ENCODE measurements at regions not wholly inside any gene's neighbourhood (a gene's known extent, or its start where the extent isn't known, plus 50 kb on each side); places are given as distances from the start of the nearest gene placed in this dataset.

- no peaks in the 10 kb centered on the region for H3K36me3 Mint-ChIP-seq (ENCODE audit: low read depth)
- intact Hi-C loops (cut with DNase I, micrococcal nuclease), result no loop called here
- H3K27ac Mint-ChIP-seq, result no peak overlapping the region
- ChIA-PET POLR2A (no interaction called here), CTCF (no interaction called here)
- H3K4me3 Mint-ChIP-seq, result no peak overlapping the region
- peaks cover 5% of the 10 kb centered on the region for H3K9me3 Mint-ChIP-seq (ENCODE audit: low read depth)
- peaks cover 17% of the 10 kb centered on the region for H3K27me3 Mint-ChIP-seq
- no peaks in the 10 kb centered on the region for H3K4me1 Mint-ChIP-seq
- no peak for ATAC-seq
- no peak for DNase-seq
Observed at GRCh38 chr11:70692131-70692530, 293.8 kb downstream of the CTTN start.

- ATAC-seq, result no peak
- intact Hi-C loops (cut with DNase I, micrococcal nuclease), result no loop called here
- DNase-seq, result no peak
- Mint-ChIP-seq H3K4me3 (no peak overlapping the region), H3K27ac (no peak overlapping the region), H3K9me3 (ENCODE audit: low read depth) (peaks cover 5% of the 10 kb centered on the region), H3K4me1 (no peaks in the 10 kb centered on the region), H3K27me3 (peaks cover 17% of the 10 kb centered on the region), H3K36me3 (ENCODE audit: low read depth) (no peaks in the 10 kb centered on the region)
- ChIA-PET CTCF (no interaction called here), POLR2A (no interaction called here)
Observed at GRCh38 chr11:70694371-70694770, 296.0 kb downstream of the CTTN start.

DNA sequence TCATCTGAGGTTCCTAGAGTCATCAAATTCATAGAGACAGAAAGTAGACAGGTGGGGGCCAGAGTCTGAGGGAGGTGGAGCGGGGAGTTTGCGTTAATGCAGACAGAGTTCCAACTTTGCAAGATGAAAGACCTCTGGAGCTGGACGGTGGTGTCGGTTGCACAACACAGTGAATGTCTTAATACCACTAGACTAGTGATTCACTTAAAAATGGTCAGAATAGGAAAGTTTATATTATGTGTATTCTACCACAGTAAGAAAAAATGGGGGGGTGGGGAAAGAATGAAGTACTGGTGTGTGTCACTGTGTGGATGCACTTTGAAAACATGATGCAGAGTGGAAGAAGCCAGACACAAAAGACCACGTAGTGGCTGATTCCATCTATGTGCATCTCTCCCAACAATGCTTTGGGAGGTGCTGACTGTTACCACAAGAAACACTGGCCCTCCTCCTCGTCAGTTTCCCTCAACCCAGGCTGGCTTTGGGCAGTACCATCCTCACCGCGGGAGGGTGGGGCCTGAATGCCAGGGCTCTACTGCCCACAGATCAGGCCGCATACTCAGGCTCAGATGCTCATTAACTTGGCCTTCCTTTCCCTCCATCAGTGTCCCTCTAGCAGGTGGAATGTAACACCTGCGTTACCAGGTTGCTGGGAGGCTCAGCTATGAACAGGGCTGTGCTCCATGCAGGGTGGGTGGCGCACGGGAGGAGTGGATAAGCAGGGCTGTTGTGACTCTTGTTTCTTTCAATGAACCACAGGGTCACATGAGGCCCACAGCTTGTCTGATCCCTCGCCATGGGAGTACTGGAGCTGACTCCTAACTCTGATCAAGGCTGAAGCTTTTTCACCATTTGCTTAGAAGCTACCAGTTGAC is 297.0 kb downstream of the CTTN start:
- ChIA-PET CTCF (no interaction called here), POLR2A (no interaction called here)
- no peak for ATAC-seq
- H3K9me3 Mint-ChIP-seq (ENCODE audit: low read depth), result no peaks in the 10 kb centered on the region
- peaks cover 12% of the 10 kb centered on the region for H3K27me3 Mint-ChIP-seq
- intact Hi-C loops (cut with DNase I, micrococcal nuclease), result no loop called here
- no peaks in the 10 kb centered on the region for H3K36me3 Mint-ChIP-seq (ENCODE audit: low read depth)
- H3K27ac Mint-ChIP-seq, result no peak overlapping the region
- no peaks in the 10 kb centered on the region for H3K4me1 Mint-ChIP-seq
- DNase-seq, result no peak
- no peak overlapping the region for H3K4me3 Mint-ChIP-seq

DNA sequence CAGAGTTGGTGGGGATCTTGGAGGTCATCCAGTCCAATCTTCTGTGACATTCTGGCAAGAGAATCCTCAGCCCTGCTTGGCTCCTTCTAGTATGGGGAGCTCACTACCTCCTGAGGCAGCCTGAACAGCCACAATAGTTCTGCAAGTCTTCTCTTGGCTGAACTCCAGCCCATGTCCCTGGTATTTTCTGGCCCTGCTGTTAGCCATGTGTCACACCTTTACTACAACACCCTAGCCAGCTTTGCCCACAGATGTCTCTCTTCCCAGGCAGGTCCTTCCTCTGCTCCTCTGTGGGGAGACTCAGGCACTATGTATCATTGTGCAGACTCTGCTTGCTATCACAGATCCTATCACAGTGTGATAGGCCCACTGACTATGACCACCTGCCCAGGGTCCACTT is 297.7 kb downstream of the CTTN start:
- POLR2A ChIA-PET, result no interaction called here
- CTCF ChIA-PET, result no interaction called here
- H3K4me1 Mint-ChIP-seq, result no peaks in the 10 kb centered on the region
- H3K9me3 Mint-ChIP-seq (ENCODE audit: low read depth), result no peaks in the 10 kb centered on the region
- DNase-seq, result no peak
- intact Hi-C loops (cut with DNase I, micrococcal nuclease), result no loop called here
- no peak overlapping the region for H3K27ac Mint-ChIP-seq
- H3K27me3 Mint-ChIP-seq, result peaks cover 10% of the 10 kb centered on the region
- ATAC-seq, result no peak
- no peak overlapping the region for H3K4me3 Mint-ChIP-seq
- H3K36me3 Mint-ChIP-seq (ENCODE audit: low read depth), result no peaks in the 10 kb centered on the region

- H3K9me3 Mint-ChIP-seq (ENCODE audit: low read depth), result no peaks in the 10 kb centered on the region
- no peaks in the 10 kb centered on the region for H3K36me3 Mint-ChIP-seq (ENCODE audit: low read depth)
- ATAC-seq (no peak), DNase-seq (no peak)
- H3K27me3 Mint-ChIP-seq, result peaks cover 10% of the 10 kb centered on the region
- ChIA-PET POLR2A (no interaction called here), CTCF (no interaction called here)
- H3K4me1 Mint-ChIP-seq, result no peaks in the 10 kb centered on the region
- intact Hi-C loops (cut with DNase I, micrococcal nuclease), result no loop called here
- H3K27ac Mint-ChIP-seq, result no peak overlapping the region
- no peak overlapping the region for H3K4me3 Mint-ChIP-seq
Observed at GRCh38 chr11:70696564-70696963, 298.2 kb downstream of the CTTN start.

GRCh38 chr11:70697701-70698100 is 299.4 kb downstream of the CTTN start:
- DNase-seq (no peak), ATAC-seq (no peak)
- ChIA-PET POLR2A (no interaction called here), CTCF (interaction anchor here (0.6 kb wide), 1 partner anchor 21 kb away, joined by 3 read pairs; no protein-coding TSS in a partner anchor)
- intact Hi-C loops (cut with DNase I, micrococcal nuclease), result no loop called here
- Mint-ChIP-seq H3K4me1 (no peaks in the 10 kb centered on the region), H3K27ac (no peak overlapping the region), H3K27me3 (peaks cover 10% of the 10 kb centered on the region), H3K4me3 (no peak overlapping the region), H3K9me3 (ENCODE audit: low read depth) (no peaks in the 10 kb centered on the region), H3K36me3 (ENCODE audit: low read depth) (no peaks in the 10 kb centered on the region)

- intact Hi-C loops (cut with DNase I, micrococcal nuclease), result no loop called here
- H3K27me3 Mint-ChIP-seq, result peaks cover under 1% of the 10 kb centered on the region
- no peaks in the 10 kb centered on the region for H3K9me3 Mint-ChIP-seq (ENCODE audit: low read depth)
- no peak for ATAC-seq
- POLR2A ChIA-PET, result no interaction called here
- CTCF ChIA-PET, result no interaction called here
- H3K27ac Mint-ChIP-seq, result no peak overlapping the region
- no peak for DNase-seq
- no peaks in the 10 kb centered on the region for H3K4me1 Mint-ChIP-seq
- H3K36me3 Mint-ChIP-seq (ENCODE audit: low read depth), result no peaks in the 10 kb centered on the region
- H3K4me3 Mint-ChIP-seq, result no peak overlapping the region
Observed at GRCh38 chr11:70698871-70699270, 300.5 kb downstream of the CTTN start.

DNA sequence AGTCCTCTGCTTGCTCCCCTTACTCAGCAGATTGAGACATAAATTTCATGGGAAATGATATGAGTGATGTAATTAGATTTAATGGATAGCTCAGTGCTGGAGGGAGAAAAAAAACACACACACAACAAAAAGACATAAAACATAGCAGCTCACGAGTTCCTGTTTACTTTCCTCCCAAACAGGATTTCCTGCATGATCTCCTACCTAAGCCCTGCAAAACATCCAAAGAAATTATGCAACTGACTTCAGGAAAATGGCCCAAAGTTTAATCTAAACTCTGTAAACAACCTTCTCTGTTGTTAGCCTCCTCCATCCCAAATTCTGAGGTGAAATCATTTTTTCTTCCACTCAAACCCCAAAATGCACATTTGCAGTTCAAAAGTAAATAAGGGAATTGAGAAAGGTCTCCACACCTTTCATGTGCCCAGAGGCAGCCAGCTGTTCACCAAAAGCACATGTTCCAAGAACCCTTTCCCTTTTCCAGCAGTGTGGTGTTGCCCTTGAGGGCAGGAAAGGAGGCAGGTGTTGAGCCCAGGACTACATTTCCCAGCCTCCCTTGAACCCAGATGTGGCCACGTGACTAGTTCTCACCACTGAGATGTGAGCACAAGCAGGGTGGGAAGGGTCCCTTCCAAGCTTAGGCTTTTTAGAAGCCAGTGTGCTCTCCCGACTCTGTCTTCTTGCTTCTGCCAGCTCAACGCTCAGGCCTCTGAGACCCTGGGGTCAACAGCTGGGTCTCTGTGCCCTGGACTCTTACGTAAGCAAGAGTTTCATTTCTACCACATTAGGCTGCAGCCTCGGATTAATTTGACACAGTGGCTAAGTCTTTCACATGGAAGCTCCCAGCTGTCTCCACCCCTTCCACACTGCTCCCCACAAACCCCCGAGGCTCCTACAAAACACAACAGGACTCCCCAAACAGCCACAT is 301.2 kb downstream of the CTTN start:
- Mint-ChIP-seq H3K27ac (no peak overlapping the region), H3K4me3 (no peak overlapping the region), H3K9me3 (ENCODE audit: low read depth) (no peaks in the 10 kb centered on the region), H3K4me1 (no peaks in the 10 kb centered on the region), H3K27me3 (peaks cover 1% of the 10 kb centered on the region), H3K36me3 (ENCODE audit: low read depth) (no peaks in the 10 kb centered on the region)
- intact Hi-C loops (cut with DNase I, micrococcal nuclease), result no loop called here
- POLR2A ChIA-PET, result no interaction called here
- no peak for DNase-seq
- CTCF ChIA-PET, result no interaction called here
- ATAC-seq, result no peak

GRCh38 chr11:70700453-70700852 is 302.1 kb downstream of the CTTN start:
- ATAC-seq, result no peak

DNA sequence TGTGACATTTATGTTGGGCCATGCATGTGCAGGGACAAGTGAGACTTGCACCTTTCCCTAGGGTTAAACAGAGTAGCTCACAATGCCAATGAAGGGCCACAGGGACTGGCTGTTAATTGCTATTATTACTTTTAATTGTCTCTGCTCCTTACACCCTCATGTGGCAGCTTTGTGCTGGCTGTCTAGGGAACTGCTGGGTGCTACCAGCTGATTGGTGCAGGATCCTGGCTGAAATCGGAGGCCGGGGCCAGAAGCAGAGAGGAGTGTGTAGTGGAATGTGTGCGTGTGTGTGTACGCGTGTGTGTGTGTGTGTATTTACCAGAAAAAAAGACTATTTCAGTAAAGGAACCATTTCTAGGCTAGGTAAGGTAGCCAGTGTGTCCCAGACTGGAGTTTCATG is 302.5 kb downstream of the CTTN start:
- ChIA-PET CTCF (no interaction called here), POLR2A (interaction anchor here (0.6 kb wide), 1 partner anchor 885 kb away, joined by 3 read pairs; no protein-coding TSS in a partner anchor)
- H3K4me3 Mint-ChIP-seq, result no peak overlapping the region
- no peaks in the 10 kb centered on the region for H3K9me3 Mint-ChIP-seq (ENCODE audit: low read depth)
- no peak overlapping the region for H3K27ac Mint-ChIP-seq
- DNase-seq (no peak), ATAC-seq (no peak)
- H3K27me3 Mint-ChIP-seq, result peaks cover 1% of the 10 kb centered on the region
- intact Hi-C loops (cut with DNase I, micrococcal nuclease), result no loop called here
- no peaks in the 10 kb centered on the region for H3K4me1 Mint-ChIP-seq
- no peaks in the 10 kb centered on the region for H3K36me3 Mint-ChIP-seq (ENCODE audit: low read depth)

More at GRCh38 chr11:70700453-70700852, 302.1 kb downstream of the CTTN start:
- no peak for DNase-seq
- H3K9me3 Mint-ChIP-seq (ENCODE audit: low read depth), result no peaks in the 10 kb centered on the region
- ChIA-PET CTCF (no interaction called here), POLR2A (no interaction called here)
- no peaks in the 10 kb centered on the region for H3K4me1 Mint-ChIP-seq
- no peaks in the 10 kb centered on the region for H3K36me3 Mint-ChIP-seq (ENCODE audit: low read depth)
- H3K27me3 Mint-ChIP-seq, result peaks cover 1% of the 10 kb centered on the region
- H3K27ac Mint-ChIP-seq, result no peak overlapping the region
- intact Hi-C loops (cut with DNase I, micrococcal nuclease), result no loop called here
- H3K4me3 Mint-ChIP-seq, result no peak overlapping the region

- Mint-ChIP-seq H3K27me3 (peaks cover 1% of the 10 kb centered on the region), H3K27ac (no peak overlapping the region), H3K36me3 (ENCODE audit: low read depth) (no peaks in the 10 kb centered on the region), H3K4me3 (no peak overlapping the region), H3K4me1 (no peaks in the 10 kb centered on the region), H3K9me3 (ENCODE audit: low read depth) (no peaks in the 10 kb centered on the region)
- ChIA-PET POLR2A (no interaction called here), CTCF (interaction anchor here (0.6 kb wide), 1 partner anchor 50 kb away, joined by 4 read pairs; no protein-coding TSS in a partner anchor)
- intact Hi-C loops (cut with DNase I, micrococcal nuclease), result no loop called here
- ATAC-seq (no peak), DNase-seq (no peak)
Observed at GRCh38 chr11:70702040-70702648, 303.8 kb downstream of the CTTN start.

All from activated CD4-positive, alpha-beta T cell treated with anti-CD3 and anti-CD28 coated beads for 36 hours (primary cell).